Adrenal gland (tissue), 5 donors: ENCODE measurements at regions not wholly inside any gene's neighbourhood (a gene's known extent, or its start where the extent isn't known, plus 50 kb on each side); places are given as distances from the start of the nearest gene placed in this dataset.

Source experiments
- POLR2A ChIP-seq, 2 donors: fragments of 450-650 bp; IDR thresholded peaks; one replicate each; pipeline ENCODE4 v1.6.1; 2017; ENCODE audit warnings: antibody characterized with exemption in 2 of 2, mild to moderate bottlenecking in 2 of 2, moderate library complexity in 1 of 2
- TF ChIP-seq, protein P1 (sequence below), 6 experiments: fragments of 450-650 bp in 4 of 6; fragments of 200-600 bp in 2 of 6; sonication (generic) in 1 of 6; IDR thresholded peaks; 1 replicate in 5 of 6; 2 replicates in 1 of 6; pipeline versions ENCODE4 v1.5.1 to v1.8.0; 2016 to 2021; ENCODE audit warnings: antibody characterized with exemption in 6 of 6, mild to moderate bottlenecking in 2 of 6, moderate library complexity in 1 of 6
- donor health status: DM: no; HTN: no; CAD: no.

DNA sequence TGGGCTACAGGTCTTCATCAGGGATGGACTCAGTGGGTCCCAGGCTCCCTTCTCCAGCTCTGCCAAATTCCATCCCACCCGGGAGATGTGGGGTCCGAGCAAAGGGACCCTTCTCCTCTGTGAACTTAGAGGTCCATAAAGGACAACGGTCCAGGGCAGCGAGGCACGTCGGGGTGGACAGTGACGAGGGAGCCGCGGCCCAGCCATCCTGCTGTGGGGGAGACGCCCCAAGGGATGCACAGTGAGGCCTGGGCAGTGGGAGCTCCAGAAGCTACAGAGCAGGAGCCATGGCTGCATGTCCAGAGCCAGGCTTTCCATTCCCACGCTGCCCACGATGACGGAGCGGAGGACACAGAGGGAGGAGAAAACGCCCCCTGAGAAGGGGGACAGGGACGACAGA, 107.5 kb upstream of the PPP1R26 start:
- no peak for TF ChIP-seq POLR2A (IDR thresholded peaks at IDR 0.05)
- TF ChIP-seq, protein P1, sequence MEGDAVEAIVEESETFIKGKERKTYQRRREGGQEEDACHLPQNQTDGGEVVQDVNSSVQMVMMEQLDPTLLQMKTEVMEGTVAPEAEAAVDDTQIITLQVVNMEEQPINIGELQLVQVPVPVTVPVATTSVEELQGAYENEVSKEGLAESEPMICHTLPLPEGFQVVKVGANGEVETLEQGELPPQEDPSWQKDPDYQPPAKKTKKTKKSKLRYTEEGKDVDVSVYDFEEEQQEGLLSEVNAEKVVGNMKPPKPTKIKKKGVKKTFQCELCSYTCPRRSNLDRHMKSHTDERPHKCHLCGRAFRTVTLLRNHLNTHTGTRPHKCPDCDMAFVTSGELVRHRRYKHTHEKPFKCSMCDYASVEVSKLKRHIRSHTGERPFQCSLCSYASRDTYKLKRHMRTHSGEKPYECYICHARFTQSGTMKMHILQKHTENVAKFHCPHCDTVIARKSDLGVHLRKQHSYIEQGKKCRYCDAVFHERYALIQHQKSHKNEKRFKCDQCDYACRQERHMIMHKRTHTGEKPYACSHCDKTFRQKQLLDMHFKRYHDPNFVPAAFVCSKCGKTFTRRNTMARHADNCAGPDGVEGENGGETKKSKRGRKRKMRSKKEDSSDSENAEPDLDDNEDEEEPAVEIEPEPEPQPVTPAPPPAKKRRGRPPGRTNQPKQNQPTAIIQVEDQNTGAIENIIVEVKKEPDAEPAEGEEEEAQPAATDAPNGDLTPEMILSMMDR (IDR thresholded peaks at IDR 0.05) = no peak
